Ascending aorta (tissue), 2 donors: ENCODE measurements at regions not wholly inside any gene's neighbourhood (a gene's known extent, or its start where the extent isn't known, plus 50 kb on each side); places are given as distances from the start of the nearest gene placed in this dataset.

Source experiments
- DNase-seq, 2 donors: peaks; one replicate each; pipeline ENCODE4 v3.0.0-alpha.2; 2019; ENCODE audit warnings: low spot score in 2 of 2
- H3K27ac ChIP-seq, 2 donors: fragments of 200-600 bp; sonication (generic); one replicate each; pipeline ENCODE4 v1.5.1; 2016 to 2017; ENCODE audit warnings: mild to moderate bottlenecking in 1 of 2
- H3K27me3 ChIP-seq: fragments of 200-600 bp; sonication (generic); one replicate; pipeline ENCODE4 v1.5.1; 2017
- H3K36me3 ChIP-seq, 2 donors: fragments of 200-600 bp; sonication (generic); one replicate each; pipeline ENCODE4 v1.5.1; 2016
- H3K4me1 ChIP-seq, 2 donors: fragments of 200-600 bp; sonication (generic); one replicate each; pipeline ENCODE4 v1.5.1; 2016 to 2017; ENCODE audit warnings: mild to moderate bottlenecking in 1 of 2
- H3K4me3 ChIP-seq, 2 donors: fragments of 200-600 bp; sonication (generic); one replicate each; pipeline ENCODE4 v1.5.1; 2016 to 2017; ENCODE audit warnings: mild to moderate bottlenecking in 1 of 2
- H3K9me3 ChIP-seq, 2 donors: fragments of 200-600 bp; sonication (generic); one replicate each; pipeline ENCODE4 v1.5.1; 2016
- CTCF ChIP-seq, 3 experiments: fragments of 200-600 bp in 2 of 3; fragments of 450-650 bp in 1 of 3; sonication (generic) in 2 of 3; IDR thresholded peaks; one replicate each; pipeline ENCODE4 v1.5.1; 2016 to 2019; ENCODE audit warnings: antibody characterized with exemption in 3 of 3, mild to moderate bottlenecking in 1 of 3, moderate library complexity in 1 of 3
- intact Hi-C: fragments of 100-400 bp; cut with DNase I; formaldehyde crosslinking; loops from one replicate; pipeline ENCODE4 v1.15.1; 2023

GRCh38 chr11:134537941-134538340 lies 125.9 kb upstream of the B3GAT1 start:
- no peak overlapping the region for H3K27ac ChIP-seq
- no peaks in the 10 kb centered on the region for H3K9me3 ChIP-seq
- no peaks in the 10 kb centered on the region for H3K36me3 ChIP-seq
- no peak overlapping the region for H3K4me3 ChIP-seq
- no peaks in the 10 kb centered on the region for H3K4me1 ChIP-seq
- H3K27me3 ChIP-seq = no peaks in the 10 kb centered on the region
- DNase-seq = peak in 1 of 2 donors; percentile 12
- intact Hi-C loops = no loop called here
- no peak for TF ChIP-seq CTCF (IDR thresholded peaks at IDR 0.05)

- no peak overlapping the region for H3K4me3 ChIP-seq
- no peaks in the 10 kb centered on the region for H3K9me3 ChIP-seq
- no peaks in the 10 kb centered on the region for H3K4me1 ChIP-seq
- no peaks in the 10 kb centered on the region for H3K27me3 ChIP-seq
- no peak overlapping the region for H3K27ac ChIP-seq
- intact Hi-C loops = no loop called here
- peak in 1 of 2 donors; percentile 31 for DNase-seq
- no peak for TF ChIP-seq CTCF (IDR thresholded peaks at IDR 0.05)
- no peaks in the 10 kb centered on the region for H3K36me3 ChIP-seq
These were observed 125.3 kb upstream of the B3GAT1 start for GRCh38 chr11:134537296-134537695.

GRCh38 chr11:134536677-134537076 lies 124.6 kb upstream of the B3GAT1 start:
- DNase-seq = no peak
- no peak overlapping the region for H3K4me3 ChIP-seq
- no peak overlapping the region for H3K27ac ChIP-seq
- no peaks in the 10 kb centered on the region for H3K9me3 ChIP-seq
- H3K4me1 ChIP-seq = no peaks in the 10 kb centered on the region
- no peaks in the 10 kb centered on the region for H3K36me3 ChIP-seq
- no peaks in the 10 kb centered on the region for H3K27me3 ChIP-seq
- TF ChIP-seq CTCF (IDR thresholded peaks at IDR 0.05) = no peak
- intact Hi-C loops = no loop called here

- Histone ChIP-seq H3K4me1 (no peaks in the 10 kb centered on the region), H3K27ac (no peak overlapping the region), H3K4me3 (no peak overlapping the region), H3K9me3 (no peaks in the 10 kb centered on the region), H3K36me3 (no peaks in the 10 kb centered on the region), H3K27me3 (no peaks in the 10 kb centered on the region)
- no peak for TF ChIP-seq CTCF (IDR thresholded peaks at IDR 0.05)
- intact Hi-C loops = no loop called here
- DNase-seq = peak in 1 of 2 donors; percentile 39
These were observed 124.2 kb upstream of the B3GAT1 start for GRCh38 chr11:134536219-134536618.

- no peaks in the 10 kb centered on the region for H3K27me3 ChIP-seq
- intact Hi-C loops = no loop called here
- H3K36me3 ChIP-seq = no peaks in the 10 kb centered on the region
- no peaks in the 10 kb centered on the region for H3K9me3 ChIP-seq
- no peak overlapping the region for H3K4me3 ChIP-seq
- DNase-seq = peak in 1 of 2 donors; percentile 53
- no peak for TF ChIP-seq CTCF (IDR thresholded peaks at IDR 0.05)
- no peaks in the 10 kb centered on the region for H3K4me1 ChIP-seq
- H3K27ac ChIP-seq = no peak overlapping the region
These were observed 123.3 kb upstream of the B3GAT1 start for GRCh38 chr11:134535029-134536025.
